WTC11 (cell line): ENCODE measurements at regions not wholly inside any gene's neighbourhood (a gene's known extent, or its start where the extent isn't known, plus 50 kb on each side); places are given as distances from the start of the nearest gene placed in this dataset.

Experiments
- ATF2 ChIP-seq: sonication (generic); formaldehyde crosslinking; IDR thresholded peaks from 2 replicates; pipeline ENCODE4 v1.8.1; 2022; ENCODE audit warnings: low read depth, missing genetic modification reagents, borderline replicate concordance
- ATF3 ChIP-seq: sonication (generic); formaldehyde crosslinking; conservative IDR thresholded peaks from 2 replicates; pipeline ENCODE4 v1.8.1; 2022; ENCODE audit warnings: mild to moderate bottlenecking, missing genetic modification reagents
- CTCF ChIP-seq: fragments of 200-600 bp; IDR thresholded peaks from 2 replicates; pipeline ENCODE4 v1.8.0; 2022; ENCODE audit warnings: antibody characterized with exemption
- E2F4 ChIP-seq: sonication (generic); formaldehyde crosslinking; IDR thresholded peaks from 2 replicates; pipeline ENCODE4 v1.8.1; 2022; ENCODE audit warnings: low read depth, mild to moderate bottlenecking, moderate library complexity, missing genetic modification reagents, borderline replicate concordance
- E2F5 ChIP-seq: sonication (generic); formaldehyde crosslinking; IDR thresholded peaks from 2 replicates; pipeline ENCODE4 v1.8.1; 2022; ENCODE audit warnings: mild to moderate bottlenecking, moderate library complexity, missing genetic modification reagents
- ETV6 ChIP-seq: sonication (generic); formaldehyde crosslinking; IDR thresholded peaks from 2 replicates; pipeline ENCODE4 v1.8.1; 2022; ENCODE audit warnings: mild to moderate bottlenecking, missing genetic modification reagents
- FOXK1 ChIP-seq: sonication (generic); formaldehyde crosslinking; IDR thresholded peaks from 2 replicates; pipeline ENCODE4 v1.8.0; 2022; ENCODE audit warnings: mild to moderate bottlenecking, moderate library complexity, missing genetic modification reagents
- IRF1 ChIP-seq: sonication (generic); formaldehyde crosslinking; IDR thresholded peaks from 2 replicates; pipeline ENCODE4 v1.8.0; 2023; ENCODE audit warnings: missing genetic modification reagents
- JUN ChIP-seq: sonication (generic); formaldehyde crosslinking; IDR thresholded peaks from 2 replicates; pipeline ENCODE4 v1.8.0; 2023; ENCODE audit warnings: mild to moderate bottlenecking, missing genetic modification reagents
- USF1 ChIP-seq: sonication (generic); formaldehyde crosslinking; IDR thresholded peaks from 2 replicates; pipeline ENCODE4 v1.8.0; 2022; ENCODE audit warnings: mild to moderate bottlenecking, missing genetic modification reagents
- ZBTB43 ChIP-seq: sonication (generic); formaldehyde crosslinking; IDR thresholded peaks from 2 replicates; pipeline ENCODE4 v1.8.1; 2023; ENCODE audit warnings: mild to moderate bottlenecking, missing genetic modification reagents
- ZNF121 ChIP-seq: sonication (generic); formaldehyde crosslinking; IDR thresholded peaks from 2 replicates; pipeline ENCODE4 v1.8.0; 2023; ENCODE audit warnings: missing genetic modification reagents
- ZNF138 ChIP-seq: sonication (generic); formaldehyde crosslinking; conservative IDR thresholded peaks from 2 replicates; pipeline ENCODE4 v1.8.1; 2022; ENCODE audit warnings: mild to moderate bottlenecking, moderate library complexity, missing genetic modification reagents
- ZNF281 ChIP-seq: sonication (generic); formaldehyde crosslinking; IDR thresholded peaks from 2 replicates; pipeline ENCODE4 v1.8.0; 2023; ENCODE audit warnings: mild to moderate bottlenecking, missing genetic modification reagents

- no peak for TF ChIP-seq ZBTB43 (CRISPR knock-in tag)
- no peak for TF ChIP-seq CTCF
- no peak for TF ChIP-seq FOXK1 (CRISPR knock-in tag)
- TF ChIP-seq ZNF121 (CRISPR knock-in tag) = no peak
- no peak for TF ChIP-seq ETV6
- no peak for TF ChIP-seq E2F4 (CRISPR knock-in tag)
- TF ChIP-seq E2F5 (CRISPR knock-in tag) = no peak
- TF ChIP-seq JUN (CRISPR knock-in tag) = no peak
- no peak for TF ChIP-seq ZNF138 (CRISPR knock-in tag)
- no peak for TF ChIP-seq IRF1 (CRISPR knock-in tag)
- TF ChIP-seq ATF3 = no peak
- no peak for TF ChIP-seq ZNF281 (CRISPR knock-in tag)
- TF ChIP-seq USF1 (CRISPR knock-in tag) = no peak
- no peak for TF ChIP-seq ATF2
These were observed 568.3 kb downstream of the TMEM121 start for GRCh38 chr14:106094654-106095189.
